ENCODE measurements at regions not wholly inside any gene's neighbourhood (a gene's known extent, or its start where the extent isn't known, plus 50 kb on each side); places are given as distances from the start of the nearest gene placed in this dataset.

GRCh38 chr2:40543381-40543780 is 91.5 kb upstream of the SLC8A1 start:
- Mint-ChIP-seq H3K36me3 (ENCODE audit: low read depth) (no peaks in the 10 kb centered on the region), H3K4me1 (ENCODE audit: low read depth) (no peaks in the 10 kb centered on the region), H3K9me3 (no peaks in the 10 kb centered on the region), H3K27ac (no peak overlapping the region), H3K27me3 (ENCODE audit: insufficient read depth) (no peaks in the 10 kb centered on the region), H3K4me3 (no peak overlapping the region)
- no peak for TF ChIP-seq CTCF (IDR thresholded peaks at IDR 0.05)
- no peak for DNase-seq

- DNase-seq = no peak
- Mint-ChIP-seq H3K4me1 (ENCODE audit: low read depth) (no peaks in the 10 kb centered on the region), H3K27ac (no peak overlapping the region), H3K27me3 (ENCODE audit: insufficient read depth) (no peaks in the 10 kb centered on the region), H3K36me3 (ENCODE audit: low read depth) (no peaks in the 10 kb centered on the region), H3K4me3 (no peak overlapping the region), H3K9me3 (no peaks in the 10 kb centered on the region)
- TF ChIP-seq CTCF (IDR thresholded peaks at IDR 0.05) = no peak
Measured at GRCh38 chr2:40544072-40544471, 92.2 kb upstream of the SLC8A1 start.

- no peaks in the 10 kb centered on the region for H3K27me3 Mint-ChIP-seq (ENCODE audit: insufficient read depth)
- DNase-seq = no peak
- H3K27ac Mint-ChIP-seq = no peak overlapping the region
- H3K9me3 Mint-ChIP-seq = no peaks in the 10 kb centered on the region
- H3K36me3 Mint-ChIP-seq (ENCODE audit: low read depth) = no peaks in the 10 kb centered on the region
- no peak overlapping the region for H3K4me3 Mint-ChIP-seq
- no peak for TF ChIP-seq CTCF (IDR thresholded peaks at IDR 0.05)
- no peaks in the 10 kb centered on the region for H3K4me1 Mint-ChIP-seq (ENCODE audit: low read depth)
Measured at GRCh38 chr2:40545645-40546044, 93.8 kb upstream of the SLC8A1 start.

GRCh38 chr2:40546439-40547191 is 94.7 kb upstream of the SLC8A1 start:
- TF ChIP-seq CTCF (IDR thresholded peaks at IDR 0.05) = no peak
- Mint-ChIP-seq H3K4me3 (no peak overlapping the region), H3K9me3 (no peaks in the 10 kb centered on the region), H3K36me3 (ENCODE audit: low read depth) (no peaks in the 10 kb centered on the region), H3K4me1 (ENCODE audit: low read depth) (no peaks in the 10 kb centered on the region), H3K27me3 (ENCODE audit: insufficient read depth) (no peaks in the 10 kb centered on the region), H3K27ac (no peak overlapping the region)
- DNase-seq = no peak

- no peaks in the 10 kb centered on the region for H3K27me3 Mint-ChIP-seq (ENCODE audit: insufficient read depth)
- no peaks in the 10 kb centered on the region for H3K4me1 Mint-ChIP-seq (ENCODE audit: low read depth)
- H3K4me3 Mint-ChIP-seq = no peak overlapping the region
- no peak overlapping the region for H3K27ac Mint-ChIP-seq
- no peak for DNase-seq
- H3K36me3 Mint-ChIP-seq (ENCODE audit: low read depth) = no peaks in the 10 kb centered on the region
- no peaks in the 10 kb centered on the region for H3K9me3 Mint-ChIP-seq
- TF ChIP-seq CTCF (IDR thresholded peaks at IDR 0.05) = no peak
Measured at GRCh38 chr2:40548521-40548920, 96.6 kb upstream of the SLC8A1 start.

All from HFFc6 (cell line).